Activated T-helper 2 cell treated with anti-CD3 and anti-CD28 coated beads, Interferon-gamma antibody, Interleukin-2, Interleukin-4, amounts not matched to agents 10 μg/mL and 5 μg/mL and 100 μg/mL, durations not matched to agents 14 hours and 24 hours and 36 hours (primary cell): ENCODE measurements at regions not wholly inside any gene's neighbourhood (a gene's known extent, or its start where the extent isn't known, plus 50 kb on each side); places are given as distances from the start of the nearest gene placed in this dataset.

Source experiments
- DNase-seq: peaks from one replicate; pipeline ENCODE4 v3.0.0; 2021; ENCODE audit warnings: low spot score
- H3K27ac Mint-ChIP-seq: one replicate; pipeline ENCODE4 v1.8.0; 2021; ENCODE audit warnings: mixed read lengths
- H3K27me3 Mint-ChIP-seq: one replicate; pipeline ENCODE4 v1.8.0; 2021; ENCODE audit warnings: low read depth, mixed read lengths
- H3K36me3 Mint-ChIP-seq: one replicate; pipeline ENCODE4 v1.8.0; 2021; ENCODE audit warnings: low read depth, mixed read lengths
- H3K4me1 Mint-ChIP-seq: one replicate; pipeline ENCODE4 v1.8.0; 2021; ENCODE audit warnings: low read depth, mixed read lengths
- H3K4me3 Mint-ChIP-seq: one replicate; pipeline ENCODE4 v1.8.0; 2021; ENCODE audit warnings: low read depth, mild to moderate bottlenecking, moderate library complexity, mixed read lengths
- H3K9me3 Mint-ChIP-seq: one replicate; pipeline ENCODE4 v1.8.0; 2021; ENCODE audit warnings: mixed read lengths
- intact Hi-C: fragments of 100-400 bp; cut with micrococcal nuclease; formaldehyde crosslinking; loops from one replicate; pipeline ENCODE4 v1.15.1; 2023

GRCh38 chr6:160940197-160940596 is 51.4 kb upstream of the MAP3K4 start:
- Mint-ChIP-seq H3K9me3 (no peaks in the 10 kb centered on the region), H3K36me3 (no peaks in the 10 kb centered on the region), H3K27me3 (peaks cover 26% of the 10 kb centered on the region), H3K4me1 (no peaks in the 10 kb centered on the region), H3K4me3 (no peak overlapping the region), H3K27ac (no peak overlapping the region)
- intact Hi-C loops, result no loop called here
- no peak for DNase-seq
